GM12872 (cell line): ENCODE measurements at regions not wholly inside any gene's neighbourhood (a gene's known extent, or its start where the extent isn't known, plus 50 kb on each side); places are given as distances from the start of the nearest gene placed in this dataset.

ENCODE experiments used
- CTCF ChIP-seq: IDR thresholded peaks from 3 replicates; pipeline ENCODE4 v1.5.1; 2011; ENCODE audit warnings: low read depth, mild to moderate bottlenecking, low read length, moderate library complexity; ENCODE audit not compliant: insufficient read depth

- TF ChIP-seq CTCF: no peak
These were observed 1616.4 kb downstream of the CDH8 start for GRCh38 chr16:60419859-60420258.

- no peak for TF ChIP-seq CTCF
These were observed 1621.6 kb downstream of the CDH8 start for GRCh38 chr16:60414613-60415012.

GRCh38 chr16:60413969-60414368 lies 1622.3 kb downstream of the CDH8 start:
- TF ChIP-seq CTCF: no peak

GRCh38 chr16:60407606-60408005 lies 1628.6 kb downstream of the CDH8 start:
- TF ChIP-seq CTCF: no peak

GRCh38 chr16:60407034-60407433 lies 1629.2 kb downstream of the CDH8 start:
- no peak for TF ChIP-seq CTCF

GRCh38 chr16:60405286-60405685 lies 1631.0 kb downstream of the CDH8 start:
- TF ChIP-seq CTCF: no peak

GRCh38 chr16:60404401-60404800 lies 1631.8 kb downstream of the CDH8 start:
- no peak for TF ChIP-seq CTCF

- TF ChIP-seq CTCF: no peak
These were observed 1643.9 kb downstream of the CDH8 start for GRCh38 chr16:60392380-60392779.
